Memory B cell (primary cell): ENCODE measurements at regions not wholly inside any gene's neighbourhood (a gene's known extent, or its start where the extent isn't known, plus 50 kb on each side); places are given as distances from the start of the nearest gene placed in this dataset.

Experiments
- ATAC-seq: fragments of 150-1000 bp; cut with Tn5 transposase; 2 replicates; pipeline ENCODE4 v1.10.0; 2021; ENCODE audit warnings: low read depth, mild to moderate bottlenecking, moderate library complexity
- DNase-seq, 2 donors: peaks; one replicate each; pipeline ENCODE4 v3.0.0; 2022; ENCODE audit warnings: low spot score in 2 of 2
- H3K27ac Mint-ChIP-seq: one replicate; pipeline ENCODE4 v1.8.0; 2022; ENCODE audit warnings: mild to moderate bottlenecking, moderate library complexity, mixed read lengths
- H3K27me3 Mint-ChIP-seq: one replicate; pipeline ENCODE4 v1.8.0; 2022; ENCODE audit warnings: mixed read lengths
- H3K36me3 Mint-ChIP-seq: one replicate; pipeline ENCODE4 v1.8.0; 2022; ENCODE audit warnings: mild to moderate bottlenecking, mixed read lengths
- H3K4me1 Mint-ChIP-seq: one replicate; pipeline ENCODE4 v1.8.0; 2022; ENCODE audit warnings: mixed read lengths
- H3K4me3 Mint-ChIP-seq: one replicate; pipeline ENCODE4 v1.8.0; 2022; ENCODE audit warnings: mild to moderate bottlenecking, moderate library complexity, mixed read lengths
- H3K9me3 Mint-ChIP-seq: one replicate; pipeline ENCODE4 v1.8.0; 2022; ENCODE audit warnings: mixed read lengths

GRCh38 chr3:23152989-23153388 is 50.1 kb upstream of the UBE2E2 start:
- Mint-ChIP-seq H3K27ac (no peak overlapping the region), H3K4me3 (no peak overlapping the region), H3K27me3 (peaks cover 6% of the 10 kb centered on the region), H3K4me1 (no peaks in the 10 kb centered on the region), H3K9me3 (peaks cover 2% of the 10 kb centered on the region), H3K36me3 (no peaks in the 10 kb centered on the region)
- ATAC-seq = no peak
- DNase-seq = no peak
